OCI-LY3 (cell line): ENCODE measurements at regions not wholly inside any gene's neighbourhood (a gene's known extent, or its start where the extent isn't known, plus 50 kb on each side); places are given as distances from the start of the nearest gene placed in this dataset.

Experiments used
- H2AFZ ChIP-seq: fragments of 200-600, 300-600 bp; shearing (Covaris generic); 2 replicates; pipeline ENCODE4 v1.6.0; 2014; ENCODE audit warnings: antibody characterized with exemption, low read depth, low read length
- H3K27ac ChIP-seq: fragments of 200-600, 300-600 bp; sonication (generic); 2 replicates; pipeline ENCODE4 v1.5.1; 2014; ENCODE audit warnings: mild to moderate bottlenecking, low read length, moderate library complexity, mixed read lengths
- H3K27me3 ChIP-seq: fragments of 200-600, 300-600 bp; sonication (generic); 2 replicates; pipeline ENCODE4 v1.6.1; 2014; ENCODE audit warnings: low read depth, low read length, mixed read lengths
- H3K36me3 ChIP-seq: fragments of 200-600, 300-600 bp; sonication (generic); replicated peaks from 2 replicates; pipeline ENCODE3; 2014; ENCODE audit warnings: low read depth, low read length, mixed read lengths
- H3K4me1 ChIP-seq: fragments of 300-600, 200-600 bp; sonication (generic); 2 replicates; pipeline ENCODE4 v1.6.1; 2014; ENCODE audit warnings: low read length, mixed read lengths
- H3K4me2 ChIP-seq: fragments of 200-600, 300-600 bp; sonication (generic); 2 replicates; pipeline ENCODE4 v1.6.1; 2014; ENCODE audit warnings: low read length, mixed read lengths
- H3K4me3 ChIP-seq: fragments of 300-600, 200-600 bp; sonication (generic); 2 replicates; pipeline ENCODE4 v1.5.1; 2014; ENCODE audit warnings: antibody characterized with exemption, mild to moderate bottlenecking, low read length, moderate library complexity
- H3K79me2 ChIP-seq: fragments of 300-600, 200-600 bp; shearing (Covaris generic); 2 replicates; pipeline ENCODE4 v1.6.1; 2014; ENCODE audit warnings: mild to moderate bottlenecking, low read length, mixed read lengths
- H3K9ac ChIP-seq: fragments of 300-600, 200-600 bp; shearing (Covaris generic); 2 replicates; pipeline ENCODE4 v1.6.0; 2014; ENCODE audit warnings: mild to moderate bottlenecking, low read length, moderate library complexity
- H3K9me3 ChIP-seq: fragments of 200-600, 300-600 bp; shearing (Covaris generic); 2 replicates; pipeline ENCODE4 v1.6.1; 2014; ENCODE audit warnings: low read length, mixed read lengths; ENCODE audit not compliant: insufficient read depth
- H4K20me1 ChIP-seq: fragments of 200-600, 300-600 bp; sonication (generic); 2 replicates; pipeline ENCODE4 v1.6.1; 2016; ENCODE audit warnings: low read length, mixed read lengths; ENCODE audit not compliant: insufficient read depth
- CTCF ChIP-seq: fragments of 200-600, 300-600 bp; sonication (generic); IDR thresholded peaks from 2 replicates; pipeline ENCODE4 v1.5.1; 2014; ENCODE audit warnings: antibody characterized with exemption, low read length, low read depth
- EZH2phosphoT487 ChIP-seq: fragments of 200-600 bp; shearing (Covaris generic); IDR thresholded peaks from 2 replicates; pipeline ENCODE4 v1.6.1; 2018; ENCODE audit warnings: antibody characterized with exemption, mixed run types, low read depth

DNA sequence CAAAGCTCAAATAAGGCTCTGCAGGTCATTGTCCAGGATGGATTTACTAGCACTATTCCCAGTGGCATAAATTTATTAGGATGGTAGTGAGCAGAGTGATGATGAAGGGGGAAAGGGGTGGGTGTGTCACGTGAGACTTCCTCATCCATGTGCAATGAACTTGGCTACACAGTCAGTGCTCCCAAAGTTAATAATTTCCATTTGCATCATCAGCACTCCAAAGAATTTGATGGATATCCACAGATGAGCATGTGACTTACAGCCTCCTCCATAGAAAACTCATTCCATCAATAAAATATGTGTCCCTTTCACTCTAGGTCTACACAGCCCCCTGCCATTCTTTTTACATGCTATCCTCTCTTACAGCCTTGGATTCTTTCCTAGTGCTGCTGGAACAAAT, 142.6 kb upstream of the PLPP4 start:
- H3K36me3 ChIP-seq: no peaks in the 10 kb centered on the region
- H3K9ac ChIP-seq: no peak overlapping the region
- no peaks in the 10 kb centered on the region for H3K4me1 ChIP-seq
- H4K20me1 ChIP-seq: no peaks in the 10 kb centered on the region
- no peak overlapping the region for H3K27ac ChIP-seq
- no peaks in the 10 kb centered on the region for H3K27me3 ChIP-seq
- H3K4me2 ChIP-seq: no peak overlapping the region
- H3K9me3 ChIP-seq: no peaks in the 10 kb centered on the region
- H3K79me2 ChIP-seq: no peaks in the 10 kb centered on the region
- TF ChIP-seq CTCF (no peak), EZH2phosphoT487 (no peak)
- H3K4me3 ChIP-seq: no peak overlapping the region
- H2AFZ ChIP-seq: no peak overlapping the region

GRCh38 chr10:120318862-120319261, 138.2 kb upstream of the PLPP4 start:
- H3K36me3 ChIP-seq: no peaks in the 10 kb centered on the region
- no peaks in the 10 kb centered on the region for H3K79me2 ChIP-seq
- H3K9me3 ChIP-seq: no peaks in the 10 kb centered on the region
- H3K4me2 ChIP-seq: no peak overlapping the region
- H3K27me3 ChIP-seq: no peaks in the 10 kb centered on the region
- H3K4me3 ChIP-seq: no peak overlapping the region
- H4K20me1 ChIP-seq: no peaks in the 10 kb centered on the region
- H3K4me1 ChIP-seq: peaks cover 18% of the 10 kb centered on the region
- TF ChIP-seq EZH2phosphoT487: no peak
- no peak for TF ChIP-seq CTCF
- no peak overlapping the region for H3K27ac ChIP-seq
- no peak overlapping the region for H2AFZ ChIP-seq
- H3K9ac ChIP-seq: no peak overlapping the region

GRCh38 chr10:120327675-120328074, 129.4 kb upstream of the PLPP4 start:
- H3K27ac ChIP-seq: no peak overlapping the region
- no peaks in the 10 kb centered on the region for H3K79me2 ChIP-seq
- no peaks in the 10 kb centered on the region for H3K9me3 ChIP-seq
- no peaks in the 10 kb centered on the region for H4K20me1 ChIP-seq
- no peak overlapping the region for H3K4me2 ChIP-seq
- no peak overlapping the region for H2AFZ ChIP-seq
- no peak for TF ChIP-seq EZH2phosphoT487
- TF ChIP-seq CTCF: no peak
- peaks cover 12% of the 10 kb centered on the region for H3K4me1 ChIP-seq
- H3K27me3 ChIP-seq: no peaks in the 10 kb centered on the region
- no peaks in the 10 kb centered on the region for H3K36me3 ChIP-seq
- no peak overlapping the region for H3K4me3 ChIP-seq
- no peak overlapping the region for H3K9ac ChIP-seq

GRCh38 chr10:120328647-120329046, 128.4 kb upstream of the PLPP4 start:
- Histone ChIP-seq H3K27ac (no peak overlapping the region), H3K27me3 (no peaks in the 10 kb centered on the region), H3K79me2 (no peaks in the 10 kb centered on the region), H3K4me3 (no peak overlapping the region), H3K4me2 (no peak overlapping the region), H2AFZ (no peak overlapping the region), H4K20me1 (no peaks in the 10 kb centered on the region), H3K4me1 (peaks cover 2% of the 10 kb centered on the region), H3K9me3 (no peaks in the 10 kb centered on the region), H3K9ac (no peak overlapping the region), H3K36me3 (no peaks in the 10 kb centered on the region)
- TF ChIP-seq EZH2phosphoT487: no peak
- no peak for TF ChIP-seq CTCF
